SU-DHL-6 (cell line): ENCODE measurements at regions not wholly inside any gene's neighbourhood (a gene's known extent, or its start where the extent isn't known, plus 50 kb on each side); places are given as distances from the start of the nearest gene placed in this dataset.

Experiments used
- CTCF ChIP-seq: fragments of 200-600 bp; sonication (generic); IDR thresholded peaks from one replicate; pipeline ENCODE4 v1.5.1; 2017; ENCODE audit warnings: antibody characterized with exemption, mild to moderate bottlenecking, low read length, moderate library complexity; ENCODE audit not compliant: insufficient read depth, poor library complexity, severe bottlenecking
- EZH2phosphoT487 ChIP-seq: fragments of 200-600 bp; sonication (generic), shearing (Covaris generic); conservative IDR thresholded peaks from 2 replicates; pipeline ENCODE4 v1.6.1; 2018; ENCODE audit warnings: mild to moderate bottlenecking, antibody characterized with exemption, low read length, moderate library complexity, mixed read lengths

GRCh38 chr11:91922846-91923245 lies 301.8 kb upstream of the FAT3 start:
- TF ChIP-seq CTCF (no peak), EZH2phosphoT487 (no peak)
